ENCODE measurements at regions not wholly inside any gene's neighbourhood (a gene's known extent, or its start where the extent isn't known, plus 50 kb on each side); places are given as distances from the start of the nearest gene placed in this dataset.
"Not testable (repeated sequence)": the region's sequence is repeated elsewhere in the genome, so short reads cannot be mapped to it uniquely, and the experiment has no call there.

DNA sequence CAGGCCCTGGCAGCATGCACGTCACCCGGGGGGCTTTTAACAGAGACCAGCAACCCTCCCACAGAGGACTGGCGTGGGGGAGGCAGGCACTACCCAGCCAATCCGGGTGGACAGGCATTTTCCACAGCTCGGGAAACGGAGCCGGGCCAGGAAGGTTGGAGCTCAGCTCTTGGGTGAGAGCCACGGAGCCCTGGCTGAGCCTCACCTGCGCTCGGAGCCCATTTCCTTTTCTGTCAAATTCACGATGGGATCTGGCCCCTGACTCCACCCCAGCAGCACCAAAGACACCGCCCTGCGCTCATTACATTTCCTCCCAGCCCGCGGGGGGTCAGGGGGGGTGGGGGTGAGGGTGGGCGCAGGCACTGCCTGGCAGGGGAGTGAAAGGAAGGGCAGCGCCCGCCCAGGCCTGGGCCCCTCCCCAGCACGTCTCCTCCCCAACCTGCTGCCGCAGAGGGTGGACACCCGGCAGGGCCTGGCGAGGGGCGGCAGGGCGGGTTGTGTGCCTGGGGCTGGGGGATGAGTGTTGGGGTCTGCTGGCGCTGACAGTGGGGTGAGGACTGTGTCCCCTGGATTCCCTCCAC, 145.4 kb downstream of the LAT start:
- not testable (repeated sequence) for TF ChIP-seq EZH2 (IDR thresholded peaks at IDR 0.05; ENCODE audit: borderline replicate concordance, insufficient read depth, low read length, poor library complexity, severe bottlenecking); TAF1 (IDR thresholded peaks at IDR 0.05; ENCODE audit: low read depth); POLR2AphosphoS5 (IDR thresholded peaks at IDR 0.05); RAD21 (conservative IDR thresholded peaks at IDR 0.05); MXI1 (conservative IDR thresholded peaks at IDR 0.05; ENCODE audit: poor library complexity, severe bottlenecking); EP300 (conservative IDR thresholded peaks at IDR 0.05; ENCODE audit: poor library complexity, severe bottlenecking)
- TF ChIP-seq, protein P1, sequence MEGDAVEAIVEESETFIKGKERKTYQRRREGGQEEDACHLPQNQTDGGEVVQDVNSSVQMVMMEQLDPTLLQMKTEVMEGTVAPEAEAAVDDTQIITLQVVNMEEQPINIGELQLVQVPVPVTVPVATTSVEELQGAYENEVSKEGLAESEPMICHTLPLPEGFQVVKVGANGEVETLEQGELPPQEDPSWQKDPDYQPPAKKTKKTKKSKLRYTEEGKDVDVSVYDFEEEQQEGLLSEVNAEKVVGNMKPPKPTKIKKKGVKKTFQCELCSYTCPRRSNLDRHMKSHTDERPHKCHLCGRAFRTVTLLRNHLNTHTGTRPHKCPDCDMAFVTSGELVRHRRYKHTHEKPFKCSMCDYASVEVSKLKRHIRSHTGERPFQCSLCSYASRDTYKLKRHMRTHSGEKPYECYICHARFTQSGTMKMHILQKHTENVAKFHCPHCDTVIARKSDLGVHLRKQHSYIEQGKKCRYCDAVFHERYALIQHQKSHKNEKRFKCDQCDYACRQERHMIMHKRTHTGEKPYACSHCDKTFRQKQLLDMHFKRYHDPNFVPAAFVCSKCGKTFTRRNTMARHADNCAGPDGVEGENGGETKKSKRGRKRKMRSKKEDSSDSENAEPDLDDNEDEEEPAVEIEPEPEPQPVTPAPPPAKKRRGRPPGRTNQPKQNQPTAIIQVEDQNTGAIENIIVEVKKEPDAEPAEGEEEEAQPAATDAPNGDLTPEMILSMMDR (IDR thresholded peaks at IDR 0.05; ENCODE audit: poor library complexity, severe bottlenecking): not testable (repeated sequence)
- TF ChIP-seq, protein P2, sequence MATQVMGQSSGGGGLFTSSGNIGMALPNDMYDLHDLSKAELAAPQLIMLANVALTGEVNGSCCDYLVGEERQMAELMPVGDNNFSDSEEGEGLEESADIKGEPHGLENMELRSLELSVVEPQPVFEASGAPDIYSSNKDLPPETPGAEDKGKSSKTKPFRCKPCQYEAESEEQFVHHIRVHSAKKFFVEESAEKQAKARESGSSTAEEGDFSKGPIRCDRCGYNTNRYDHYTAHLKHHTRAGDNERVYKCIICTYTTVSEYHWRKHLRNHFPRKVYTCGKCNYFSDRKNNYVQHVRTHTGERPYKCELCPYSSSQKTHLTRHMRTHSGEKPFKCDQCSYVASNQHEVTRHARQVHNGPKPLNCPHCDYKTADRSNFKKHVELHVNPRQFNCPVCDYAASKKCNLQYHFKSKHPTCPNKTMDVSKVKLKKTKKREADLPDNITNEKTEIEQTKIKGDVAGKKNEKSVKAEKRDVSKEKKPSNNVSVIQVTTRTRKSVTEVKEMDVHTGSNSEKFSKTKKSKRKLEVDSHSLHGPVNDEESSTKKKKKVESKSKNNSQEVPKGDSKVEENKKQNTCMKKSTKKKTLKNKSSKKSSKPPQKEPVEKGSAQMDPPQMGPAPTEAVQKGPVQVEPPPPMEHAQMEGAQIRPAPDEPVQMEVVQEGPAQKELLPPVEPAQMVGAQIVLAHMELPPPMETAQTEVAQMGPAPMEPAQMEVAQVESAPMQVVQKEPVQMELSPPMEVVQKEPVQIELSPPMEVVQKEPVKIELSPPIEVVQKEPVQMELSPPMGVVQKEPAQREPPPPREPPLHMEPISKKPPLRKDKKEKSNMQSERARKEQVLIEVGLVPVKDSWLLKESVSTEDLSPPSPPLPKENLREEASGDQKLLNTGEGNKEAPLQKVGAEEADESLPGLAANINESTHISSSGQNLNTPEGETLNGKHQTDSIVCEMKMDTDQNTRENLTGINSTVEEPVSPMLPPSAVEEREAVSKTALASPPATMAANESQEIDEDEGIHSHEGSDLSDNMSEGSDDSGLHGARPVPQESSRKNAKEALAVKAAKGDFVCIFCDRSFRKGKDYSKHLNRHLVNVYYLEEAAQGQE (IDR thresholded peaks at IDR 0.05; ENCODE audit: borderline replicate concordance): not testable (repeated sequence)
